D721Med (cell line): ENCODE measurements at regions not wholly inside any gene's neighbourhood (a gene's known extent, or its start where the extent isn't known, plus 50 kb on each side); places are given as distances from the start of the nearest gene placed in this dataset.

ENCODE experiments used
- DNase-seq: peaks from one replicate; pipeline ENCODE4 v3.0.0; 2011; ENCODE audit warnings: low spot score; ENCODE audit not compliant: insufficient read length
- FAIRE-seq: peaks from 2 replicates; lab custom pipeline; 2011; peaks lifted over from hg19 to GRCh38; lab: Jason Lieb, UNC
- CTCF ChIP-seq: IDR thresholded peaks from 2 replicates; pipeline ENCODE4 v1.5.1; 2012; ENCODE audit warnings: mild to moderate bottlenecking, control low read depth; ENCODE audit not compliant: insufficient read depth; ENCODE audit errors: missing control alignments

- peak; percentile 79 for FAIRE-seq
- DNase-seq = no peak
- TF ChIP-seq CTCF = no peak
Observed at GRCh38 chr10:58932126-58932525, 244.3 kb upstream of the PHYHIPL start.

- no peak for FAIRE-seq
Observed at GRCh38 chr10:58932577-58933314, 243.7 kb upstream of the PHYHIPL start.

GRCh38 chr10:58936364-58936763 is 240.1 kb upstream of the PHYHIPL start:
- no peak for DNase-seq
- TF ChIP-seq CTCF = no peak
- FAIRE-seq = no peak

More at GRCh38 chr10:58932577-58933314, 243.7 kb upstream of the PHYHIPL start:
- DNase-seq = no peak
- TF ChIP-seq CTCF = no peak

- no peak for FAIRE-seq
- no peak for TF ChIP-seq CTCF
- no peak for DNase-seq
Observed at GRCh38 chr10:58937423-58937822, 239.0 kb upstream of the PHYHIPL start.

GRCh38 chr10:58942724-58943123 is 233.7 kb upstream of the PHYHIPL start:
- no peak for FAIRE-seq

GRCh38 chr10:58943256-58943890 is 233.1 kb upstream of the PHYHIPL start:
- no peak for TF ChIP-seq CTCF
- no peak for DNase-seq
- FAIRE-seq = no peak

More at GRCh38 chr10:58942724-58943123, 233.7 kb upstream of the PHYHIPL start:
- TF ChIP-seq CTCF = no peak
- DNase-seq = no peak

- no peak for TF ChIP-seq CTCF
Observed at GRCh38 chr10:58943960-58944359, 232.5 kb upstream of the PHYHIPL start.

More at GRCh38 chr10:58943960-58944359, 232.5 kb upstream of the PHYHIPL start:
- DNase-seq (no peak), FAIRE-seq (no peak)
